ENCODE measurements at regions not wholly inside any gene's neighbourhood (a gene's known extent, or its start where the extent isn't known, plus 50 kb on each side); places are given as distances from the start of the nearest gene placed in this dataset.
"Not testable (repeated sequence)": the region's sequence is repeated elsewhere in the genome, so short reads cannot be mapped to it uniquely, and the experiment has no call there.

DNA sequence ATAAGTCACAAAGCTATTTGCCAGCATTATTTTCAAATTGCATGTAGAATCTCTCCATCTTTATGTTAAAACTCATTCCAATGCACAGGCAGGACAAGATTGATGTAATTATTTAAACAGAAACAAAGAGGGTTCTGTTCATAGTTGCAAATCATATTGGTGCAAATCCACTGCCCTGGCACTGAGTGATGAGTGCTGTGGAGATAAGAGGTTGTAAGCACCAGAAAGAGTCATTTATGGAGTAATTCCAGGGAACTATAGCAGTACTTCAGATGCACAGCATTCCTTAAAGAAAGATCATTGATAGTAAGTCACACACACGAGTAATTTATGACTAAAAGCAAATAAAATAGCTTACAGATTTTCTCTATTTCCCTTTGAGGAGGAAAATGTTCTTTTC, 337.7 kb upstream of the CTSO start:
- TF ChIP-seq, protein P1, sequence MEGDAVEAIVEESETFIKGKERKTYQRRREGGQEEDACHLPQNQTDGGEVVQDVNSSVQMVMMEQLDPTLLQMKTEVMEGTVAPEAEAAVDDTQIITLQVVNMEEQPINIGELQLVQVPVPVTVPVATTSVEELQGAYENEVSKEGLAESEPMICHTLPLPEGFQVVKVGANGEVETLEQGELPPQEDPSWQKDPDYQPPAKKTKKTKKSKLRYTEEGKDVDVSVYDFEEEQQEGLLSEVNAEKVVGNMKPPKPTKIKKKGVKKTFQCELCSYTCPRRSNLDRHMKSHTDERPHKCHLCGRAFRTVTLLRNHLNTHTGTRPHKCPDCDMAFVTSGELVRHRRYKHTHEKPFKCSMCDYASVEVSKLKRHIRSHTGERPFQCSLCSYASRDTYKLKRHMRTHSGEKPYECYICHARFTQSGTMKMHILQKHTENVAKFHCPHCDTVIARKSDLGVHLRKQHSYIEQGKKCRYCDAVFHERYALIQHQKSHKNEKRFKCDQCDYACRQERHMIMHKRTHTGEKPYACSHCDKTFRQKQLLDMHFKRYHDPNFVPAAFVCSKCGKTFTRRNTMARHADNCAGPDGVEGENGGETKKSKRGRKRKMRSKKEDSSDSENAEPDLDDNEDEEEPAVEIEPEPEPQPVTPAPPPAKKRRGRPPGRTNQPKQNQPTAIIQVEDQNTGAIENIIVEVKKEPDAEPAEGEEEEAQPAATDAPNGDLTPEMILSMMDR (IDR thresholded peaks at IDR 0.05; ENCODE audit: borderline replicate concordance, control extremely low read depth, extremely low read depth, insufficient read depth, missing control alignments) = no peak
- DNase-seq (ENCODE audit: low spot score) = no peak
- in situ Hi-C loops (cut with MboI; ENCODE audit: low sequenced_read_pairs, unreplicated experiment) = no loop called here

DNA sequence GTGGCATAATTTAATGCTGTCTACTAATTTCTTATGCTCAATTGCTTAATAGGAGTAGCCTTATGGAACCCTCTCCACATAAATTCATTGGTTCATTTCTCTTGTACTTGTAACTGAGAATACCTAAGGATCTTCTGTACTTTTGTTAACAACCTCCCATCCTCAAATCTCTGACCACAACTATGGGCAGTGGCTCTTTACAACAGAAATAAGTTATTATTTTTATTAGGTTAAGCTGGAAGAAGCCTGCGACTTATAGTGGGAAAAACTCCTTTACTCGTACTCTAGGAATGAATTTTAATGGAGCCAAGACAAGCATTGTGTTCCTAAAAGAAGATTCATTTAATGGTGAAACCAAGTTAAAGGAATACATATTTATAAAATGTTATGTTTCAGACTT, 337.1 kb upstream of the CTSO start:
- no peak for DNase-seq (ENCODE audit: low spot score)
- in situ Hi-C loops (cut with MboI; ENCODE audit: low sequenced_read_pairs, unreplicated experiment) = no loop called here

DNA sequence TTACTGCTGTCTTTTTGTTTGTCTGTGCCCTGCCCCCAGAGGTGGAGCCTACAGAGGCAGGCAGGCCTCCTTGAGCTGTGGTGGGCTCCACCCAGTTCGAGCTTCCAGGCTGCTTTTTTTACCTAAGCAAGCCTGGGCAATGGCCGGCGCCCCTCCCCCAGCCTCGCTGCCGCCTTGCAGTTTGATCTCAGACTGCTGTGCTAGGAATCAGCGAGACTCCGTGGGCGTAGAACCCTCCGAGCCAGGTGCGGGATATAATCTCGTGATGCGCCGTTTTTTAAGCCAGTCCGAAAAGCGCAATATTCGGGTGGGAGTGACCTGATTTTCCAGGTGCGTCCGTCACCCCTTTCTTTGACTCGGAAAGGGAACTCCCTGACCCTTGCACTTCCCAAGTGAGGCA, 336.4 kb upstream of the CTSO start:
- DNase-seq (ENCODE audit: low spot score); in situ Hi-C loops (cut with MboI; ENCODE audit: low sequenced_read_pairs, unreplicated experiment): not testable (repeated sequence)

More for the DNA sequence above, 337.1 kb upstream of the CTSO start:
- TF ChIP-seq, protein P1 (IDR thresholded peaks at IDR 0.05; ENCODE audit: borderline replicate concordance, control extremely low read depth, extremely low read depth, insufficient read depth, missing control alignments) = no peak

DNA sequence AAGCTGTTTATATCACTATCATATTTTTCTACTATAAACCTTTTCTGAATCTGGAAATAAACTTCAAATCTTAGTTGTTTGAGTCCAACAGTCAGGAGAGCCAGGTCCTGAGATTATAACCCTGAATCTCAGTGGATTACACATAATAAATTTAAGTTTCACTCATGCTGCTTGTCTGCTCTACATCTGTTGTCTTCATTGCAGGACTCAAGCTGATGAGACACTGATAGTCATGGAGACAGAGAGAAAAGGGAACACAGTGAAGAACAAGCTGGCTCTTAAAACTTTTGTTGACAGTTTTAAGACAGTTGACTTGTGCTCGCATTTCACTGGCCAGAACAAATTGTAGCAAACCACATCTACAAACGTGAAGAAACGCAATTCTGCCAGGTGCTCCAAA, 327.0 kb upstream of the CTSO start:
- no peak for DNase-seq (ENCODE audit: low spot score)
- TF ChIP-seq, protein P1 (IDR thresholded peaks at IDR 0.05; ENCODE audit: borderline replicate concordance, control extremely low read depth, extremely low read depth, insufficient read depth, missing control alignments) = no peak
- in situ Hi-C loops (cut with MboI; ENCODE audit: low sequenced_read_pairs, unreplicated experiment) = no loop called here

DNA sequence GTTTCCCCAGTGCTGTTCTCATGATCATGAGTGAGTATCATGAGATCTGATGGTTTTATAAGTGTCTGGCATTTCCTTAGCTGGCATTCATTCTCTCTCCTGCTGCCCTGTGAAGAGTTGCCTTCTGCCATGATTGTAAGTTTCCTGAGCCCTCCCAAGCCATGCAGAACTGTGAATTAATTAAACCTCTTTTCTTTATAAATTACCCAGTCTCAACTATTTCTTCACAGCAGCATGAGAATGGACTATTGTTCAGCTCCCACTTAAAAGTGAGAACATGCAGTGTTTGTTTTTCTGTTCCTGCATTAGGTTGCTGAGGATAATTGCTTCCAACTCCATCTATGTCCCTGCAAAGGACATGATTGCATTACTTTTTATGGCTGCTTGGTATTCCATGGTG, 311.7 kb upstream of the CTSO start:
- TF ChIP-seq, protein P1 (IDR thresholded peaks at IDR 0.05; ENCODE audit: borderline replicate concordance, control extremely low read depth, extremely low read depth, insufficient read depth, missing control alignments) = no peak
- in situ Hi-C loops (cut with MboI; ENCODE audit: low sequenced_read_pairs, unreplicated experiment) = no loop called here
- no peak for DNase-seq (ENCODE audit: low spot score)

DNA sequence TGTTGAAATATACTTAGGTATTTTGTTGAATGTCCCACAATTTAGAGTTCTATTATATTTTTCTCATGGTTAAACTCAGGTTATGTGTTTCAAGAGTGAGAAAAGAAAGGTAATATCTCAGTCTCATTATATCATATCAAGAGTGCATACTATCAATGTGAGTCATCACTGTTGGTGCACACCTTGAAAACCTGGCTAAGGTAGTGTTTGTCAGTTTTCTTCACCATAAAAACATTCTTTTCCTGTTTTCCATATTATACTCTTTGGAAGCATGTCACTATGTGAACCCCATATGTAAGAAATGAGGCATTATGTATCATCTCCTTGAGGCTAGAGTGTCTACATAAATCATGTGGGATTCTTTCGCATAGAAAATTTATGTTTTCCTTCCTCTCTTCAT, 307.6 kb upstream of the CTSO start:
- DNase-seq (ENCODE audit: low spot score) = no peak
- in situ Hi-C loops (cut with MboI; ENCODE audit: low sequenced_read_pairs, unreplicated experiment) = no loop called here
- TF ChIP-seq, protein P1 (IDR thresholded peaks at IDR 0.05; ENCODE audit: borderline replicate concordance, control extremely low read depth, extremely low read depth, insufficient read depth, missing control alignments) = no peak

DNA sequence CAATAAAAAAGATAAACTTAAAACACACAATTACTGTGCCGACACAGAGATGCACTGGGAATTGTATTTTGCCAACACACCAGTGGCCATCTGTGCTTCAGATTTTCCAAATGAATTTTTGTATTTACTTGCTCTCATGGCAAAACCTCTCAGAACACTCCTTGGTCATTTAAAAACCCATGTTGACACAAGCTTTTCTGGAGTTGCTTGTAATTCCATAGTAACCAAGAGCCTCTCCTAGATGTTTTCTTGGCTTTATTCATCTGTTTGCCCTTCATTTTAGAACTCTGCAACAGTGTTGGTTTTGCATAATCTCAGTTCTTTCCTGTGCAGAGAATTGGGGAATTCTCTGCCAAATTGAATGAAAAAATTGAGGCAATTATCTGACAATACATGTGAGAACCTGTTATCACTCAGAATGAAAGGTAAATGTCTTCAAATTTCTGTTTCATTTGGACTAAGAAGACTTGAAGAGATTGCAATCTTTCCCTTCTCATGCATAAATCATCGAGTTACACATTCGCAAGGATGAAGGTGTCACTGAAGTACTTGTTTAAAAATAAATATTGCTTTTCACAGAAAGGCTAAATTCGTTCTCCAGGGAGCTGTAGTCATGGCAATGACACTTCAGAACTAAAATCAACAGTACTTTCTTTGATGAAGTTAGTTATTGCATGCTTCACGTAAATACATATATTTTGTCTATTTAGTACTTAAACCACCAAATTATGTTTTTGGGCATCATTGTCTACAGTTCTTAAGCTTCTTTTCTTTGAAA, 301.8 kb upstream of the CTSO start:
- TF ChIP-seq, protein P1 (IDR thresholded peaks at IDR 0.05; ENCODE audit: borderline replicate concordance, control extremely low read depth, extremely low read depth, insufficient read depth, missing control alignments) = no peak
- no peak for DNase-seq (ENCODE audit: low spot score)
- in situ Hi-C loops (cut with MboI; ENCODE audit: low sequenced_read_pairs, unreplicated experiment) = no loop called here
